Liver (tissue), 8 donors: ENCODE measurements at regions not wholly inside any gene's neighbourhood (a gene's known extent, or its start where the extent isn't known, plus 50 kb on each side); places are given as distances from the start of the nearest gene placed in this dataset.

ENCODE experiments used
- DNase-seq: peaks from one replicate; pipeline ENCODE4 v3.0.0-alpha.2; 2017; ENCODE audit warnings: low spot score
- H3K27ac ChIP-seq, 2 donors: one replicate each; pipeline ENCODE4 v1.7.0; 2013; ENCODE audit warnings: inconsistent platforms in 2 of 2, low read length in 2 of 2, control low read depth in 1 of 2, low read depth in 1 of 2, mild to moderate bottlenecking in 1 of 2
- H3K27me3 ChIP-seq, 4 donors: one replicate each; pipeline versions ENCODE4 v1.6.1 to v1.7.0; 2013; ENCODE audit warnings: low read length in 3 of 4, inconsistent platforms in 1 of 4, mild to moderate bottlenecking in 1 of 4, moderate library complexity in 1 of 4; ENCODE audit not compliant: control insufficient read depth in 4 of 4, insufficient read depth in 4 of 4
- H3K36me3 ChIP-seq, 4 donors: one replicate each; pipeline versions ENCODE4 v1.6.1 to v1.7.0; 2013; ENCODE audit warnings: low read length in 3 of 4, mild to moderate bottlenecking in 3 of 4, low read depth in 1 of 4, moderate library complexity in 1 of 4; ENCODE audit not compliant: control insufficient read depth in 4 of 4, insufficient read depth in 3 of 4
- H3K4me1 ChIP-seq, 4 donors: one replicate each; pipeline versions ENCODE4 v1.6.1 to v1.7.0; 2013; ENCODE audit warnings: low read length in 3 of 4, mild to moderate bottlenecking in 3 of 4, moderate library complexity in 1 of 4; ENCODE audit not compliant: control insufficient read depth in 4 of 4, insufficient read depth in 4 of 4
- H3K4me3 ChIP-seq, 3 donors: one replicate each; pipeline versions ENCODE4 v1.6.1 to v1.7.0; 2013; ENCODE audit warnings: low read length in 3 of 3, control low read depth in 1 of 3, low read depth in 1 of 3, mild to moderate bottlenecking in 1 of 3
- H3K9ac ChIP-seq, 2 donors: one replicate each; pipeline ENCODE4 v1.7.0; 2013; ENCODE audit warnings: low read length in 2 of 2, mild to moderate bottlenecking in 2 of 2, moderate library complexity in 2 of 2, control low read depth in 1 of 2, low read depth in 1 of 2
- H3K9me3 ChIP-seq, 4 donors: one replicate each; pipeline versions ENCODE4 v1.6.1 to v1.7.0; 2013; ENCODE audit warnings: low read length in 3 of 4; ENCODE audit not compliant: control insufficient read depth in 4 of 4
- CTCF ChIP-seq: fragments of 150-350 bp; IDR thresholded peaks from 2 replicates; pipeline ENCODE4 v1.5.1; 2017; ENCODE audit warnings: improper control_type of control experiment, low read depth, low read length; ENCODE audit not compliant: missing input control
- EGR1 ChIP-seq, 2 donors: IDR thresholded peaks; 2 replicates each; pipeline ENCODE4 v1.6.1; 2016 to 2018; ENCODE audit warnings: antibody characterized with exemption in 2 of 2, low read depth in 2 of 2
- FOXA2 ChIP-seq: IDR thresholded peaks from 2 replicates; pipeline ENCODE4 v1.6.1; 2016; ENCODE audit warnings: antibody characterized with exemption
- GABPA ChIP-seq, 2 donors: IDR thresholded peaks in 1 of 2; conservative IDR thresholded peaks in 1 of 2; 2 replicates each; pipeline ENCODE4 v1.6.1; 2016; ENCODE audit warnings: antibody characterized with exemption in 2 of 2, mild to moderate bottlenecking in 1 of 2, moderate library complexity in 1 of 2
- HNF4G ChIP-seq: IDR thresholded peaks from 2 replicates; pipeline ENCODE4 v1.6.1; 2016; ENCODE audit warnings: antibody characterized with exemption
- JUND ChIP-seq, 2 donors: IDR thresholded peaks; 2 replicates each; pipeline ENCODE4 v1.6.1; 2016; ENCODE audit warnings: antibody characterized with exemption in 2 of 2
- NR2F2 ChIP-seq: IDR thresholded peaks from 2 replicates; pipeline ENCODE4 v1.6.1; 2016; ENCODE audit warnings: antibody characterized with exemption
- RAD21 ChIP-seq, 2 donors: IDR thresholded peaks; 2 replicates each; pipeline ENCODE4 v1.6.1; 2016; ENCODE audit warnings: antibody characterized with exemption in 2 of 2, mild to moderate bottlenecking in 2 of 2
- REST ChIP-seq: IDR thresholded peaks from 2 replicates; pipeline ENCODE4 v1.6.1; 2016; ENCODE audit warnings: antibody characterized with exemption, mild to moderate bottlenecking
- RXRA ChIP-seq, 2 donors: IDR thresholded peaks; 2 replicates each; pipeline ENCODE4 v1.6.1; 2017 to 2018; ENCODE audit warnings: antibody characterized with exemption in 2 of 2, mild to moderate bottlenecking in 1 of 2
- SP1 ChIP-seq: IDR thresholded peaks from 2 replicates; pipeline ENCODE4 v1.6.1; 2018; ENCODE audit warnings: antibody characterized with exemption, mild to moderate bottlenecking
- TAF1 ChIP-seq: conservative IDR thresholded peaks from 2 replicates; pipeline ENCODE4 v1.6.1; 2016; ENCODE audit warnings: antibody characterized with exemption, mild to moderate bottlenecking
- WGBS: extraction: QIAGEN DNeasy Blood & Tissue Kit; methylation state at CpG from one replicate; pipeline ENCODE4 v1.1.7; 2013; 5-methylcytosine and 5-hydroxymethylcytosine counted together
- TF ChIP-seq, protein P1 (sequence below): IDR thresholded peaks from 2 replicates; pipeline ENCODE4 v1.6.1; 2016; ENCODE audit warnings: antibody characterized with exemption
- TF ChIP-seq, protein P2 (sequence below): IDR thresholded peaks from 2 replicates; pipeline ENCODE4 v1.6.1; 2016; ENCODE audit warnings: antibody characterized with exemption
- TF ChIP-seq, protein P3 (sequence below): IDR thresholded peaks from 2 replicates; pipeline ENCODE4 v1.6.1; 2016; ENCODE audit warnings: antibody characterized with exemption
- donor health status: healthy.
- donor health status: healthy.
- donor health status: healthy.
- donor health status: healthy.
- donor health status: healthy.

- no peak for TF ChIP-seq REST
These were observed 940.3 kb upstream of the IGFBP7 start (continued) for GRCh38 chr4:58050439-58050838.

- Histone ChIP-seq H3K27ac (no peak overlapping the region), H3K36me3 (no peaks in the 10 kb centered on the region), H3K9ac (no peak overlapping the region), H3K4me3 (no peak overlapping the region), H3K27me3 (no peaks in the 10 kb centered on the region), H3K9me3 (no peaks in the 10 kb centered on the region), H3K4me1 (no peaks in the 10 kb centered on the region)
- TF ChIP-seq TAF1 (no peak), REST (no peak), RAD21 (IDR thresholded peaks at IDR 0.05) (no peak), HNF4G (no peak), EGR1 (IDR thresholded peaks at IDR 0.05; ENCODE audit: low read depth in 2 of 2) (no peak), NR2F2 (no peak), FOXA2 (no peak), GABPA (IDR thresholded peaks at IDR 0.05 in 1 of 2, conservative IDR thresholded peaks at IDR 0.05 in 1 of 2) (no peak), SP1 (no peak)
- TF ChIP-seq, protein P1, sequence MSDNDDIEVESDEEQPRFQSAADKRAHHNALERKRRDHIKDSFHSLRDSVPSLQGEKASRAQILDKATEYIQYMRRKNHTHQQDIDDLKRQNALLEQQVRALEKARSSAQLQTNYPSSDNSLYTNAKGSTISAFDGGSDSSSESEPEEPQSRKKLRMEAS = no peak
- TF ChIP-seq, protein P2, sequence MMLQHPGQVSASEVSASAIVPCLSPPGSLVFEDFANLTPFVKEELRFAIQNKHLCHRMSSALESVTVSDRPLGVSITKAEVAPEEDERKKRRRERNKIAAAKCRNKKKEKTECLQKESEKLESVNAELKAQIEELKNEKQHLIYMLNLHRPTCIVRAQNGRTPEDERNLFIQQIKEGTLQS = no peak
- DNase-seq = no peak
- 51% methylated on average over 2 of the region's 2 CpGs for WGBS
These were observed 938.3 kb upstream of the IGFBP7 start for GRCh38 chr4:58048491-58048890.

DNA sequence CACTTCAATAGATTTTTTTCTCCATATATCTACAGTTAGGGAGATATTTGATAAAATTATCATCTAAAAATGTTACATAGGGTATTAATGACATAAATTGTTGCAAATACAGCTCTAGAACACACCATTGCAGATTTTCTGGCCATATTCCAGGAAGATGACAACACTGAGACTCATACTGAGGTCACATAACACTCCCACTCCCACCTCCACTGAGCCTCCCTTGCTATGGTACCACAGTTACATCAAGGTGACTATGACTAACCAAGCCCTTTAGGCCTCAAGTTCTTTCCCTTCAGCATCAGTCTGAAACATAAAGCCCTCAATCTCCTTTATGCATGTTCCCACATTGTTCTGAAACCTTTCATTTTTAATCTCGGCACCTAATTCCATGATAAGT, 932.0 kb upstream of the IGFBP7 start:
- 64% methylated on average over 1 of the region's 1 CpG for WGBS
- no peak for TF ChIP-seq RXRA (IDR thresholded peaks at IDR 0.05)
- no peak for TF ChIP-seq JUND (IDR thresholded peaks at IDR 0.05)
- no peak for TF ChIP-seq RAD21 (IDR thresholded peaks at IDR 0.05)
- TF ChIP-seq, protein P3, sequence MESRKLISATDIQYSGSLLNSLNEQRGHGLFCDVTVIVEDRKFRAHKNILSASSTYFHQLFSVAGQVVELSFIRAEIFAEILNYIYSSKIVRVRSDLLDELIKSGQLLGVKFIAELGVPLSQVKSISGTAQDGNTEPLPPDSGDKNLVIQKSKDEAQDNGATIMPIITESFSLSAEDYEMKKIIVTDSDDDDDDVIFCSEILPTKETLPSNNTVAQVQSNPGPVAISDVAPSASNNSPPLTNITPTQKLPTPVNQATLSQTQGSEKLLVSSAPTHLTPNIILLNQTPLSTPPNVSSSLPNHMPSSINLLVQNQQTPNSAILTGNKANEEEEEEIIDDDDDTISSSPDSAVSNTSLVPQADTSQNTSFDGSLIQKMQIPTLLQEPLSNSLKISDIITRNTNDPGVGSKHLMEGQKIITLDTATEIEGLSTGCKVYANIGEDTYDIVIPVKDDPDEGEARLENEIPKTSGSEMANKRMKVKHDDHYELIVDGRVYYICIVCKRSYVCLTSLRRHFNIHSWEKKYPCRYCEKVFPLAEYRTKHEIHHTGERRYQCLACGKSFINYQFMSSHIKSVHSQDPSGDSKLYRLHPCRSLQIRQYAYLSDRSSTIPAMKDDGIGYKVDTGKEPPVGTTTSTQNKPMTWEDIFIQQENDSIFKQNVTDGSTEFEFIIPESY = no peak
- no peak for TF ChIP-seq NR2F2
- TF ChIP-seq CTCF = no peak
- TF ChIP-seq GABPA (IDR thresholded peaks at IDR 0.05 in 1 of 2, conservative IDR thresholded peaks at IDR 0.05 in 1 of 2) = no peak
- Histone ChIP-seq H3K9ac (no peak overlapping the region), H3K4me3 (no peak overlapping the region), H3K4me1 (no peaks in the 10 kb centered on the region), H3K9me3 (no peaks in the 10 kb centered on the region), H3K27ac (no peak overlapping the region), H3K27me3 (no peaks in the 10 kb centered on the region), H3K36me3 (no peaks in the 10 kb centered on the region)
- DNase-seq = no peak
